ENCODE measurements at regions not wholly inside any gene's neighbourhood (a gene's known extent, or its start where the extent isn't known, plus 50 kb on each side); places are given as distances from the start of the nearest gene placed in this dataset.

DNA sequence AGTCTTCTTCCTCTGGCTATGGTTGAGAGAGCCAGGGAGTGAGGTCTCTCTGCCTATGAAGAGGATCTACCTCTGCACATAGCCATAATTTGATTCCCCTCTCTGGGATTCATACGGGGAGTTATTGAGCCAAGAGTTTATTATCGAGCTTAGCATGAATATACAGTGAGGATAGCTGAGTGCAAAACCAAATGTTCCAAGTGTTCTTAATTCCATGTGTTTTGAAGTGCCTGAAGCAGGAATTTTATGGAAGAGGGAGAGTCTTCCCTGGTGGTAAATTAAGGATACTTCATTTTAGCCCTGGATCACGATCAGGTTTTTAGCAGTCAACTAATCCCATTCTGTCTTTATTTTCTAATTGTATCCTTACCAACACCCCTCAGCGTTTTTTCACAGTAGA, 270.6 kb downstream of the C1D start:
- intact Hi-C loops (cut with DNase I; ENCODE audit: low total_unique reads): no loop called here
- TF ChIP-seq CTCF (IDR thresholded peaks at IDR 0.05 in 4 of 5, conservative IDR thresholded peaks at IDR 0.05 in 1 of 5): no peak
- DNase-seq (no peak), ATAC-seq (no peak)
- H3K36me3 ChIP-seq: no peaks in the 10 kb centered on the region
- H3K9me3 ChIP-seq: no peaks in the 10 kb centered on the region
- no peak overlapping the region for H3K4me3 ChIP-seq
- no peaks in the 10 kb centered on the region for H3K4me1 ChIP-seq
- no peaks in the 10 kb centered on the region for H3K27me3 ChIP-seq
- H3K27ac ChIP-seq: no peak overlapping the region
- in situ Hi-C loops (cut with MboI; ENCODE audit: low sequenced_read_pairs in 4 of 4): no loop called here

DNA sequence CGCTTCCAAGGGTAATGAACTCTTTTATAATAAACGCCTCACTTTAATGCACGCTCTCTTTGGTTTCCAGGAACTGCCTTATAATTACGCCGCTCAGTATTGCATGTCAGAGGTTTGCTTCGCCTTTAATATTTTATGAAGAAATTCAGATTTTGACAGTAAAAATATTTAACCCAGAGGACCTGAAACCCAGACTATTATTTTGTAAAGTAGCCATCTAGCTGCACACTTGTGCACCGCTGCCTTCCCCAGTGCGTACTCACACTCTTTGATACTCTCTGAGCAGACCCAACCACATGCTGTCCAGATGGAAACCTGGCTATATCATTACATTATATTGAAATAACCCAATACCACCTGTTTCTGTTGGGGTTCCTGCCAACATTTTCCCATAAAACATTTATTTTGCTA, 270.1 kb downstream of the C1D start:
- no peak overlapping the region for H3K4me3 ChIP-seq
- DNase-seq (no peak), ATAC-seq (no peak)
- H3K9me3 ChIP-seq: no peaks in the 10 kb centered on the region
- intact Hi-C loops (cut with DNase I; ENCODE audit: low total_unique reads) (no loop called here), in situ Hi-C loops (cut with MboI; ENCODE audit: low sequenced_read_pairs in 4 of 4) (no loop called here)
- H3K27me3 ChIP-seq: no peaks in the 10 kb centered on the region
- H3K4me1 ChIP-seq: no peaks in the 10 kb centered on the region
- no peak overlapping the region for H3K27ac ChIP-seq
- no peaks in the 10 kb centered on the region for H3K36me3 ChIP-seq
- TF ChIP-seq POLR2A (IDR thresholded peaks at IDR 0.05) (no peak), CTCF (IDR thresholded peaks at IDR 0.05 in 4 of 5, conservative IDR thresholded peaks at IDR 0.05 in 1 of 5) (no peak)

GRCh38 chr2:67797801-67798540, 264.8 kb downstream of the C1D start:
- Histone ChIP-seq H3K4me3 (no peak overlapping the region), H3K9me3 (no peaks in the 10 kb centered on the region), H3K27me3 (no peaks in the 10 kb centered on the region), H3K27ac (no peak overlapping the region), H3K4me1 (no peaks in the 10 kb centered on the region), H3K36me3 (no peaks in the 10 kb centered on the region)
- intact Hi-C loops (cut with DNase I; ENCODE audit: low total_unique reads): no loop called here
- DNase-seq (no peak), ATAC-seq (no peak)
- TF ChIP-seq POLR2A (IDR thresholded peaks at IDR 0.05) (no peak), CTCF (IDR thresholded peaks at IDR 0.05 in 4 of 5, conservative IDR thresholded peaks at IDR 0.05 in 1 of 5) (no peak)
- in situ Hi-C loops (cut with MboI; ENCODE audit: low sequenced_read_pairs in 4 of 4): no loop called here

DNA sequence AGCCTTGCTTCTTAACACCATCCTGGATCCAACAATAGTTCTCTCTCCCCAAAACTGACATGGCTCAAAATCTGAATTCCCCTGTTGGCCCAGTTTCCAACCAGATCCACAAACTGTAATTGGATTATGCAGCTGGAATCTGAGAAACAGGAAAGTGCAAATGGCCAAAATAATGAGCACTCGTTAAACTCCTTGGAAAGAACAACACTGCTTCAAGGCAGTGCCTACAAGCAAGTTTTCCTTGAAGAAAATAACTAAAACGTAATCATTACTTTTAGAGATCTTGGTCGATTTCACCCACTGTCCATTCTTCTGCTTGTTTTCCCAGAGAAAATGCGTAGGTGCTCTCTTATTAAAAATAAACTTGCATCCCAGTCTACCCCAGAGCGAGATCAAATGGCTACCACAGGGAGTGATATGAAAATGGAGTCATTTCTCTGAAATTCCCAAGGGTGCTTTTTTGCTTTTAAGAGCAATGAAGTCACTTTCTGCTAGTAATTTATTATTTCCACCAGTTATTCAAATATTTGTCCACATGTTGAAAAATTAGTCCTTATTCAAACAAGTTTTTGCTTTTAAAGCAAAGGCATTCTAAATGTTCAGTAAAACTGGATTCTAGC, 264.2 kb downstream of the C1D start:
- Histone ChIP-seq H3K4me1 (no peaks in the 10 kb centered on the region), H3K36me3 (no peaks in the 10 kb centered on the region), H3K27me3 (no peaks in the 10 kb centered on the region), H3K4me3 (no peak overlapping the region), H3K9me3 (no peaks in the 10 kb centered on the region), H3K27ac (no peak overlapping the region)
- ATAC-seq (no peak), DNase-seq (no peak)
- in situ Hi-C loops (cut with MboI; ENCODE audit: low sequenced_read_pairs in 4 of 4): no loop called here
- intact Hi-C loops (cut with DNase I; ENCODE audit: low total_unique reads): no loop called here
- TF ChIP-seq POLR2A (IDR thresholded peaks at IDR 0.05) (no peak), CTCF (IDR thresholded peaks at IDR 0.05 in 4 of 5, conservative IDR thresholded peaks at IDR 0.05 in 1 of 5) (no peak)

Data from gastrocnemius medialis (tissue), 4 donors.